H54 (cell line): ENCODE measurements at regions not wholly inside any gene's neighbourhood (a gene's known extent, or its start where the extent isn't known, plus 50 kb on each side); places are given as distances from the start of the nearest gene placed in this dataset.
"Not testable (repeated sequence)": the region's sequence is repeated elsewhere in the genome, so short reads cannot be mapped to it uniquely, and the experiment has no call there.

Source experiments
- DNase-seq: peaks from one replicate; pipeline ENCODE4 v3.0.0; 2011; ENCODE audit warnings: low spot score, mixed read lengths; ENCODE audit not compliant: insufficient read length
- FAIRE-seq: peaks from 3 replicates; lab custom pipeline; 2011; peaks lifted over from hg19 to GRCh38; lab: Jason Lieb, UNC
- POLR2A ChIP-seq: IDR thresholded peaks from 2 replicates; pipeline ENCODE4 v1.6.1; 2011; ENCODE audit warnings: low read depth, mild to moderate bottlenecking, low read length

DNA sequence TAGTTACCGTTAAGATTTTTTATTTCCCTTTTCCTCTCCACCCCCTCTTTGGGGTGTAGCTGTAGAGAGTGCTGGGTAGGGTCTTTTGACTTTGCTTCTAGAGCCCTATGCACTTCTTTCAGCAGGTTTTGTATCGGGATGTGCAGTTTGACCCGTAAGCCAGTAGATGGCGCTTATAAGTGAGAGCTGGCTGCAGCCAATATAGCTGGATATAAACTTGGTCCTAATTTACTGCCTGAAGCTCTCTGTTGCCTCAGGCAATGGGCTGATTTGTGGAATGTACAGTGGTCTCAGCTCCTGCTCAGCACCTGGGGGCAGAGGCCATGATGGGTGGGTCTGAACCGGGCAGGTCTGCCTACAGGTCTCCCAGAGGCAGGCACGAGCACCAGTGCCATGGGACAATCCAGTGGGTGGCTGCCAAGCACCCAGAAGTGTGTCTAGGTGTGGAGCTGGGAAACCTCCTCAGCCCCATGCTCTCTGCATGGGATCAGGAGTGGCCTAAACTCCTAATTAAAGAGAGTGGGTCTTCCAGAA lies 146.5 kb downstream of the SPANXN1 start:
- no peak for TF ChIP-seq POLR2A
- DNase-seq (no peak), FAIRE-seq (no peak)

DNA sequence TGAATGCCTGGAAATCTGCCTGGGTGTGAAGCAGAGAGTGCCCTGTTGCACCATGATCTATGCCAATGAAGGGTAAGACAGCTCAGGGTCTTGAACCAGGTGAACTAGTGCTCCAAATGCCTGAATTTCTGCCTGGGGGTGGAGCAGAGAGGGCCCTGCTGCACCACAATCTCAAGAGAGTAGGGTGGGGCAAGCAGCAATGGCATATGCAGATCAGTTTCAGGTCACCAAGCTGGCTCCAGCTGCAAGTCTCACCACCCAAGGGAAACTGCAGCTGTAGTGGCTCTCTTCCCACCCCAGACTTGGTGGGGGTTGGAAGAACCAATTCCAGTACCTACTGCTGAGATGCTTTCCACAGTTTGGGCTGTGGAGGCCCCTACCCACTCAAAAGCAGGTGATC lies 147.0 kb downstream of the SPANXN1 start:
- no peak for FAIRE-seq

DNA sequence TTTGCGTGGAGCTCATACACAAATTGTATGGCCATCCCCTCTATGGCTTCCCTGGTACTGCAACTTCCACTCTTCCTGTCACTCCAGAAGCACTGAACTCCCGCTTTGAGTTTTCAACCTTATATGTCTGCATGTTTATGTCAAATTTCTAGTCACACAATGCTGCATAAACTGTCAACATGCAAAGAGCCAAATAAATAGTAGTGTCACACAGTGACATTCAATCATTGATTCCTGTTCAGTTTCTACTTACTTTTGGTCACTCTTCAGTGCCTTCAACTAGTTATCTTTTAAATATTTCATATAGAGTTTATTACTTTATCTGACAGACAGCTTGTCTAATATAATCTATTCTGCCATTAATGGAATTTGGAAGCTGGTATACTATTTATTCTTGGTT lies 149.3 kb downstream of the SPANXN1 start:
- FAIRE-seq (no peak), DNase-seq (no peak)
- TF ChIP-seq POLR2A: no peak

More for the DNA sequence above, 147.0 kb downstream of the SPANXN1 start:
- no peak for TF ChIP-seq POLR2A
- DNase-seq: no peak

DNA sequence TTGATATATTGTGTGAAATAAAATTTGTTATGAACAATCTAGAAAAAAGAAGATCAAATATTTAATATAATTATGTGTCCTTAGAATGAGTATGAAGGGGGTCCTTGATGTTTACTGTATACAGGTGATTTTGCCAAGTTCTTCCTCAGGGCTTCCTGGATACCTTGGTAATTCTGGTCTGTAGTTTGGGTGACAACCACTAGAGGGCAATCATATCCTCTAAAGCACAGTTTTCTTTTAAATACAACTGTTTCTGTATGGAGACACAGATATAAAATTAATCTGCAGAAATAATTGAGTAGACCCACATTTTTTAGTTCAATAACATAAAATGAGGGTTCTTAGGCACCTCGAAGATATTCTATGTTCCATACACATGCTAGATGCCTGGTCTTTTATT lies 157.7 kb downstream of the SPANXN1 start:
- no peak for TF ChIP-seq POLR2A
- DNase-seq (no peak), FAIRE-seq (no peak)

DNA sequence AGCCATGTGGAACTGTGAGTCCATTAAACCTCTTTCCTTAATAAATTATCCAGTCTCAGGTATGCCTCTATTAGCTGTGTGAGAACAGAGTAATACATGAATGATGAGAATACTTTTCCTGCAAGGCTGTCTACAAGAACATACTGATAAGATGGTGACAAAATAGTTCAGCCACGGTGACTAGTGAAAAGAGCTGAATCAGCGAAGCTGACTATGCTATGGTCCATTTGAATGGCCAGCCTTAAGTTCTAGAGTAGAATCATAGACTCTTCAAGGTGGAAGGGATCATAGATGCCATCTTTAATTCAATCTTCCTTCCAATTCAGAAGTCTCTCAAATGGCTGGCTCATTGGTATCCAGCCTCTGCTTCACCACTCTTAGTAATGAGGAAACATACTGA lies 163.3 kb downstream of the SPANXN1 start:
- FAIRE-seq (no peak), DNase-seq (no peak)
- TF ChIP-seq POLR2A: no peak

DNA sequence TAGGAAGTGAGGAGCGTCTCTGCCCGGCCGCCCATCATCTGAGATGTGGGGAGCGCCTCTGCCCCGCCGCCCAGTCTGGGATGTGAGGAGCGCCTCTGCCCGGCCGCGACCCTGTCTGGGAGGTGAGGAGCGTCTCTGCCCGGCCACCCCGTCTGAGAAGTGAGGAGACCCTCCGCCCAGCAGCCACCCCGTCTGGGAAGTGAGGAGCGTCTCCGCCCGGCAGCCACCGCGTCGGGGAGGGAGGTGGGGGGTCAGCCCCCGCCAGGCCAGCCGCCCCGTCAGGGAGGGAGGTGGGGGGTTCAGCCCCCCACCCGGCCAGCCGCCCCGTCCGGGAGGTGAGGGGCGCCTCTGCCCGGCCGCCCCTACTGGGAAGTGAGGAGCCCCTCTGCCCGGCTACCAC lies 188.9 kb downstream of the SPANXN1 start:
- not testable (repeated sequence) for DNase-seq, FAIRE-seq

DNA sequence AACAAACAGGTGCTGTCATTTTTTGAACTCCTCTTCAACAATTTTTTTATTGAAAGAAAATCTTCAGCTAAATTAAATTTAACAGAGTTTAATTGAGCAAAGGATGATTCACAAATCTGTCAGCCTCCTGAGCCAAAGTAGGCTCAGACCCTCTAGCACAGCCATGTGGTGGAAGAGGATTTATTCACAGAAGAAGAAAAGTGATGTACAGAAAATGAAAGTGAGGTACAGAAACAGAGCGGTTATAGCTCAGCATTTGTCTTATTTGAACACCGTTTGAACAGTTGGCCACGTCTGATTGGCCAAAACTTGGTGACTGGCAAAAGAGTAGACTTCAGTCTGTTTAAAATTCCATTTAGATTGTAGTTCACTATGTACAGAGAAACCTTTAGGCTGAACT lies 217.3 kb downstream of the SPANXN1 start:
- no peak for TF ChIP-seq POLR2A
- DNase-seq (no peak), FAIRE-seq (no peak)

DNA sequence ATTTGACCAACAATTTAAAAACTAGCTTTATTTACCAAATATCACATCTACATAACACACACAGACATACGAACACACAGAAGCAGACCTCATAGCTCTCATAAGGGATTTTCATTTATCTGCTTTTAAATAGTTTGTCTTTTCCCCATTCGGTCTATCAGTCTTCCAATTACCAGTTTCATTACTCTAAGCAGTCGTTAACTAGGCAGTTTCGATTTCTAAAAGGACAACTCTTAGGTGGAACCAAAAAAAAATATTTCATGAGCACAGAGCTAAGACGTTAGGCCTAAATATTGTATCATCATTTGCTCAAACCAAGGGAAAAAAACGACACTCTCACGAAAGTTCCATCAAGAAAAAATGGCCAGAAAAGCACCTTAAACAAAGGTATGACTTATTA lies 228.4 kb downstream of the SPANXN1 start:
- FAIRE-seq: no peak
- DNase-seq: no peak
- TF ChIP-seq POLR2A: no peak

DNA sequence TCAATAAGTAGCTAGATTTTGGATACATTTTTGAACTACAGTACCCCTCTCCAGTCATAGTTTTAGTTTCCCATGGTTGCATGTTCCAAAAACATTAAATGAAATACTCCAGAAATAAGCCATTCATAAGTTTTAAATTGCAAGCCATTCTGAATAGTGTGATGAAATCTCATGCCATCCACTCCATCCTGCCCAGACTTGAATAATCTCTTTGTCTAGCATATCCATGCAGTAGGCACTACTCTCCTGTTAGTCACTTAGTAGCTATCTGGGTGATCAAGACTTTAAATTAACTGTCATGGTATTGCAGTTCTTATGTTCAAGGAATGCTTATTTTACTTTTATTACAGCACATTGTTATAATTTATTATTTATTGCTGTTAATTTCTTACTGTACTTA lies 237.4 kb downstream of the SPANXN1 start:
- TF ChIP-seq POLR2A: no peak
- DNase-seq (no peak), FAIRE-seq (no peak)

DNA sequence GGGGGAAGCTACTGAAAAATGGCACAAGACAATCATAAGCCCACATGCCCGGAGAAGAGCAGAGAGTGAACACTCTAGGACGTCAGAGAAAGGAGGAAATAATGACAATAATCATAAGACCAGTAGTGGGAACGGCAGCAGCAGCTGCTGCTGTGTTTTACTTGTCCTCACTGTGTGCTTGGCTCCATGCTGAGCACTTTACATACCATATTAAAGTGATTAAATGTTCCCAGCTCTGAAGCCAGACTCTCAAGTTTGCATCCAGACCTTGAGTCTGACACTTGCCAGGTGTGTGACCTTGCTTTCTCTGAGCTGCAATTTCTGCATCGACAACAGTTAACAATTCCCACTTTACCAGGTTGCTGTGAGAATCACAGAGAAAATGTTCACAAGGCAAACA lies 255.4 kb downstream of the SPANXN1 start:
- DNase-seq (no peak), FAIRE-seq (no peak)
- TF ChIP-seq POLR2A: no peak

DNA sequence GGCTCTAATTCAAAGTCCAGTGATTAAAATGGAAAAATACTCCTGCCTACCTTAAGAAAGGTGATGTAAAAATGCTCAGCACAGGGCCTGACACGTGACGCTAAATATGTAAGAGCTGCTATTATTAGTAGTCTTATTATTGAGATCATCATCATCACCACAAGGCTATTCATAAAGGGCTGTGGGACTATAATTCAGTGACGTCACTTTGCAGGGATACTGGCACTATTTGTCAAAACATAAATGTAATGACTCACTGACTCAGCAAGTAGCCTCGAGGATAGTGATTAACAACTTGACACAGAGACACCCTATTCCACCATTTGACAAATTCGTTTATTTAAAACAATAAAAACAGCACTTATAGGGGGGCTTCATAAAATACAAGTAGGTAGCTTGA lies 258.9 kb downstream of the SPANXN1 start:
- DNase-seq (no peak), FAIRE-seq (no peak)
- no peak for TF ChIP-seq POLR2A

DNA sequence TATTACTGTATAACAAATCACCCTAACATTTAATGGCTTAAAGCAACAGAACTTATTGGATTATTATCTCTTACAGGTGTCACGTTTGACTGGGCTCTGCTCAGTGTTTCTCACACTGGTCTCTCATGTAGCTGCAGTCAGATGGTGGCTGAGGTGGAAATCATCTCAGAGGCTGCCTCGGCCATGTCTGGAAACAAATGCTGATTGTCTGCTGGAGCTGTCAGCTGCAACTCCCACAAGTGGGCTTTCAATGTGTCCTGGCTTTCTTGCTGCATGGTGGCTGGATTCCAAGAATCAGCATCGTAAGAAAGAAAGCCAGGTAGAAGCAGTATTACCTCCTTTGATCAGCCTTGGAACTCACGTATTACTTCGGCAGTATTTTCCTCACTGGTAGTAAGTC lies 277.6 kb downstream of the SPANXN1 start:
- no peak for DNase-seq
- FAIRE-seq: no peak
- no peak for TF ChIP-seq POLR2A

DNA sequence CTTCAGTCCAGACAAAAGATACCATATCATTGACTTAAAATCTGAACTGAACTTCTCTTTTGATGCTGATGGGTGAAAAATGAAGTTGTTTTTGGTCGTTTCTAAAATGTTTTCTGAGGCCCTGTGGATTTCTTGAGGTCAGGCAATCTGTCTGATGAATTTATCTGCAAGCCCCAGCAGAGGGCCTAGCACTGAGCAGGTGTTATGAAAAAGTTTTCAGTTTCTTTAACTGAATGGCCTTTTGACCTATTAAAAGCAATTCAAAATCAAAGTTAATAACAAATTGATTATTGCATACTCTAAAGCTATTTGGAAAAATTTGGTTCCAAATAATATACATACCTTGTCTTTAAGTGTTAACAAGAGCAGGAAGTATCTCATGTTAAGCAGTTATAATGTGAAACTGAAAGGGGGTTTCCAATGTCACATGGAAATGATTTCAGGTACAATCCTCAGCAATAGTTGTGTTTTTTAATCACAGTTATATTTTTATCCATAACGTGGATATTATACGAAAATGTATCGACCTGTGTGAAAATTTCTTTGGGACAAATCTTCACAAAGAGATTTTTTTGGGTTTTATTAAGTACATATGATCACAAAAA lies 285.0 kb downstream of the SPANXN1 start:
- FAIRE-seq (no peak), DNase-seq (no peak)
- TF ChIP-seq POLR2A: no peak

DNA sequence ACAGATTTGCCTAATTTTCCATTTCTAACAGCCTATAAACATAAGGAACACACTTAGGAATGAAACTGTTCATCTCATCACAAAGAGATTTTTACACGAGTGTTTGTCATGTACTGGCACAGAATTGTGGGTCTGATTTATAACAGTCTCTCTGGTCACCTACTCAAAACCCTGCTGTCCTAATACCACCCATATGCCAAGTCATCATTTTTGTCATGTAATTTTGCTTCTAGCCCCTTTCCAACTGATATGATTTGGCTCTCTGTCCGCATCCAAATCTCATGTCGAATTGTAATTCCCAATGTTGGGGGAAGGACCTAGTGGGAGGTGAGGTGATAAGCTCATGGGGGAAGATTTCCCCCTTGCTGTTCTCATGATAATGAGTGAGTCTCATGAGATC lies 284.1 kb upstream of the SLITRK2 start:
- no peak for FAIRE-seq
- no peak for DNase-seq
- TF ChIP-seq POLR2A: no peak

DNA sequence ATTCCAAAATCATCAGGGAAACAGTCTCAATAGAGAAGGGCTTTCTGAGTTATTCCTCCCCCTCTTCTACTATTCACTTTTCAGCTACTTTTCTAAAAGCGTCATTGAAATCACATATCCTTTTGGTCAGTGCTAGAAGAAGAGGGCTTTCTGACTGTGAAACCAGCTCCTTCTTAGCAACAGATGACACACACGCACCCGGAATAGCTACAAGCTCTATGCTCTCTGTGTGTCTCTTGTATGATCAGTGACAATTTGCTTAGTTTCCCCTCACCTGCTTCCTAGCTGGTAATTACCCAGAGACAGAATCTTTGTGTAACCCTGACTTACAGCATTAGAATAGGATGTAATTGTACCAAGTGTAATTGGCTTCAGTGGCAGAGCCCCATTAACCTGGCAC lies 268.1 kb upstream of the SLITRK2 start:
- DNase-seq (no peak), FAIRE-seq (no peak)
- no peak for TF ChIP-seq POLR2A
